ENCODE measurements at regions not wholly inside any gene's neighbourhood (a gene's known extent, or its start where the extent isn't known, plus 50 kb on each side); places are given as distances from the start of the nearest gene placed in this dataset.
"Not testable (repeated sequence)": the region's sequence is repeated elsewhere in the genome, so short reads cannot be mapped to it uniquely, and the experiment has no call there.

DNA sequence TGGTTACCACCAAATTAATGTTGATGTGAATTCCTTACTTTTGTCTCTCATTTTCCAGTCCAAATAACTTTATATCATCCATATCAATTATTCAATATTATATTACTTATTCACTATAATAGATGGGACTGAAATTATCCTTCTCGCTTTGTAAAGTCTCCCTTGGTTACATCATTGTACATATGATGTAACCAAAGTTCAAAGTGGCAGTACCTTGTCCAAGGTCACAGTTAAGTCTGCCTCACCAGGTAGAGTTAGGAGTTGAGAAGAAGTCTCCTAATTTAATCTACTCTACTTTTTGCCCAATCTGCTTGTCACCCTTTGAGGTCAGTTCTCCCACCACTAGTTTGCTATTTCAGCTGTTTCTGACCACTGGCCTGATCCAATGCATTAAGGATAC lies 83.7 kb upstream of the CLINT1 start:
- DNase-seq (ENCODE audit: low read depth), result no peak

DNA sequence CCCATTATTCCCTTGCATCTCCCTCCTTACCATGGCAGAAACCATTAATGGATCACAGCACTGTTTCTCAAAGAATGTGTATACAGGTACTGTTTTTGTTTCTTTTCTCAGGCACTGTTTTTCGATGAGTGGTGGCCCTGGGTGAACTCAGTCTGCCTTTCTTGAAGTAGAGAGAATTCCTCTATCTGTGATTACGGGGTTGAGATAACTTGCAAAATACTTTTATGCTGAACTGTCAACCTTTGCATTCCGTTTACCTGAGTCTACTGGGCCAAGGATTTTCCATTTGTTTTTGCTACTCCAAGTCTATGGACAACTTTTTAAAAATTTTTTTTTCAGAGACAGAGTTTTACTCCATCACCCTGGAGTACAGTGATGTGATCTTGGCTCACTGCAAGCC lies 82.7 kb upstream of the CLINT1 start:
- no peak for DNase-seq (ENCODE audit: low read depth)

DNA sequence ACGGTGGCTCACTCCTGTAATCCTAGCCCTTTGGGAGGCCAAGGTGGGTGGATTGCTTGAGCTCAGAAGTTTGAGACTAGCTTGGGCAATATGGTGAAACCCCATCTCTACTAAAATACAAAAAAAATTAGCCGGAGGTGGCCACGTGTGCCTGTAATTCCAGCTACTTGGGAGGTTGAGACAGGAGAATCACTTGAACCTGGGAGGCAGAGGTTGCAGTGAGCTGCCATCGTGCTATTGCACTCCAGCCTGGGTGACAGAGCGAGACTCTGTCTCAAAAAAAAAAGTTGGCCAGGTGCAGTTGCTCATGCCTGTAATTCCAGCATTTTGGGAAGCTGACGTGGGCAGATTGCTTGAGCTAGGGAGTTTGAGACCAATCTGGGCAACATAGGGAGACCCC lies 79.2 kb upstream of the CLINT1 start:
- DNase-seq (ENCODE audit: low read depth), result not testable (repeated sequence)

DNA sequence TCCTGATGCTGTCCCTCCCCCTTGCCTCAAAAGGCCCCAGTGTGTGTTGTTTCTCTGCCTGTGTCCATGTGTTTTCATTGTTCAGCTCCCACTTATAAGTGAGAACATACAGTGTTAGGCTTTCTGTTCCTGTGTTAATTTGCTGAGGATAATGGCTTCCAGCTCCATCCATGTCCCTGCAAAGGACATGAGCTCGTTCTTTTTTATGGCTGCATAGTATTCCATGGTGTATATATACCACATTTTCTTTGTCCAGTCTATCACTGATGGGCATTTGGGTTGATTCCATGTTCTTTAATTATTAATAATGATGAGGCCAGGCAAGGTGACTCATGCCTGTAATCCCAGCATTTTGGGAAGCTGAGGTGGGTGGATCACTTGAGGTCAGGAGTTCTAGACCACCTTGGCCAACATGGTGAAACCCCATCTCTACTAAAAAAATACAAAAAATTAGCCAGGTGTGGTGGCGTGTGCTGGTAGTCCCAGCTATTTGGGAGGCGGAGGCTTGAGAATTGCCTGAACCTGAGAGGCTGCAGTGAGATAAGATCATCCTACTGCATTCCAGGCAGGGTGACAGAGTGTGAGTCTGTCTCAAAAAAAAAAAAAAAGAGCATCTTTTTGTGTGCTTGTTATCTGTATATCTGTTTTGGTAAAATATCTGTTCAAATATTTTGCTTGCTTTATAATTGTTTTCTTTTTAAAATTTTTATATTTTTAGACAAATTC lies 78.0 kb upstream of the CLINT1 start:
- not testable (repeated sequence) for DNase-seq (ENCODE audit: low read depth)

DNA sequence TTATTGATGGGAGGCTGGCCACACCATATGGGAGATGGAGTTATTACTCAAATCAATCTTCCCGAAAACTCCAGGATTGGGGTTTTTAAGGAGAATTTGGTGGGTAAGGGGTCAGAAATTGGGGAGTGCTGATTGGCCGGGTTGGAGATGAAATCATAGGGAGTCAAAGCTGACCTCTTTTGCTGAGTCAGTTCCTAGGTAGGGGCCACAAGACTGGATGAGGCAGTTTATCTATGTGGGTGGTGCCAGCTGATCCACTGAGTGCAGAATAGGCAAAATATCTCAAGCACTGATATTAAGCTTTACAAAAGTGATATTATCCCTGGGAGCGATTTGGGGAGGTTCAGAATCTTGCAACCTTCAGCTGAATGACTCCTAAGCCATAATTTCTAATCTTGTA lies 75.7 kb upstream of the CLINT1 start:
- no peak for DNase-seq (ENCODE audit: low read depth)

DNA sequence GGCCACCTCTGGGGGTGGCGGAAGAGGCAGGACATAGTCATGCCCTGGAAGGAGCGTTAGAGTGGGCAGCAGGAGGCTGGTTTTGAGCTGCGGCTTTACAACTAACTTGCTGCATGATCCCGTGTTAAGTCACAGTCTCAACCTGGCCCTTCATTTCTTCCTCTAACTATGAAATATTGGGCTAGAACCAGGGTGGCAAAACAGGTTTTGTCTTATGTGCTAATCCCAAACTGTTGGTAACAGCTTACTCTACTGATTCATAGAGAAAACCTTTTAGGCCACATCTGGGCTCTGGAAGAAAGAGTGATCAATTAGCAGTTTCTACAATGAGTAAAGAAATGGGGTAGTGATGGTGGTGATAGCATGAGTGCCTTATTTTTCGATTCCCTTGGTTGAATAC lies 74.1 kb upstream of the CLINT1 start:
- DNase-seq (ENCODE audit: low read depth), result no peak

DNA sequence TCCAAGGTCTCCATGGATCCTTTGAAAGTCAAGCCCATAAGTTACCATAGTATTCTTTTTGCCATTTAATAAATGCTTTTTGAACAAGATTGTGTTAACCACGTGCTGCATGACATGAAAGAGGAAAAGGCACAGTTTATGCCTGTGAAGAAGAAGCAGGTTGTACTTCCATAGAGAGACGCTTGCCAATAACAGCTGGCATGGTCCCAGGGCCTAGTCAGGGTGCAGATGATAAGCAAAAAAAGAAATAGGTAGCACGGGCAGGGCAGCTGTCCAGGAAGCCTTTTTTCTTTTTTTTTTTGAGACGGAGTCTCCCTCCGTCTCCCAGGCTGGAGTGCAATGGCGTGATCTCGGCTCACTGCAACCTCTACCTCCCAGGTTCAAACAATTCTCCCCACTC lies 71.8 kb upstream of the CLINT1 start:
- DNase-seq (ENCODE audit: low read depth), result no peak

DNA sequence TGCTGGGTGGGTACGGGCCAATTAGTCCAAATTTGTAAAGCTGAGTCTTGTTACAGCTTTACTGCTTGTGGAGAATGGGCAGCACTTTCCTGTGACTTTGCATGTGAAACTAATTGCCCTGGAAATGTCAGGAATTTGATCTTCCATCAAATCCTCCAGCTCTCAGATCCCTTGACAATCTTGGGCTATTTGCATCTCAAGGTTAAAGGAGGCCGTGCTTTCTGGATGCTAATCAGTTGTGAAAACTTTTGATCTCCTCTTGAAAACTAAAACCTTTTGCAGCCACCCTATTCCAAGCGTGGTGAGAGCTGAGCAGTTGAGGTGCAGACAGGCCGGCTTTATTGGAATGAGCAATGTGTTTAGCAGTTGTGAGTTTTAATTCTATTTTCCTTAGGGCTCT lies 68.0 kb upstream of the CLINT1 start:
- no peak for DNase-seq (ENCODE audit: low read depth)

DNA sequence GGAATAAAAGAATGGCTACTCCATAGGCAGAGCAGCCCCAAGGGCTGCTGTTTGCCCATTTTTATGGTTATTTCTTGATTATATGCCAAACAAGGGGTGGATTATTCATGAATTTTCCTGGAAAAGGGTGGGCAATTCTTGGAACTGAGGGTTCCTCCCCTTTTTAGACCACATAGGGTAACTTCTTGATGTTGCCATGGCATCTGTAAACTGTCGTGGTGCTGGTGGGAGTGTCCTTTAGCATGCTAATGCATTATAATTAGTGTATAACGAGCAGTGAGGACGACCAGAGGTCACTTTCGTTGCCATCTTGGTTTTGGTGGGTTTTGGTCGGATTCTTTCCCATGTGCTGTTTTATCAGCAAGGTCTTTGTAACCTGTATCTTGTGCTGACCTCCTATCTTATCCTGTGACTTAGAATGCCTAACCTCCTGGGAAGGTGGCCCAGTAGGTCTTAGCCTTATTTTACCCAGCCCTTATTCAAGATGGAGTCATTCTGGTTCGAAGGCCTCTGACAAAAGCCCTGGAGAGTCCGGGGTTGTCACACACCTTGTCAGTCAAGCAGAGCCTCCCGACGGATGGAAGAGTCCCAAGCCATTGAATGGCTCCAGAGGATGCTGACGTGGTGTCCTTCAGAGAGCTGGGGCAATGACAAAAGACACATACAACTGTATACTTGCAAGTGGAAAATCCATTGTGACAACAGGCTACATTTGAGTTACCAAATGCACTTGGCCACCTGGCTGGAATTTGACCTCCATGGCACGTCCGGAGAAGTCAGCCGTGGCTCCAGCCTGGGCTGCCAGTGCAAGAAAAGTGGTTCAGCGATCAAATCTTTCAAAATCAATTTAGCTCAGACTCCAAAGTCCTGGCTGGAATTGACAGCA lies 67.1 kb upstream of the CLINT1 start:
- DNase-seq (ENCODE audit: low read depth), result no peak

DNA sequence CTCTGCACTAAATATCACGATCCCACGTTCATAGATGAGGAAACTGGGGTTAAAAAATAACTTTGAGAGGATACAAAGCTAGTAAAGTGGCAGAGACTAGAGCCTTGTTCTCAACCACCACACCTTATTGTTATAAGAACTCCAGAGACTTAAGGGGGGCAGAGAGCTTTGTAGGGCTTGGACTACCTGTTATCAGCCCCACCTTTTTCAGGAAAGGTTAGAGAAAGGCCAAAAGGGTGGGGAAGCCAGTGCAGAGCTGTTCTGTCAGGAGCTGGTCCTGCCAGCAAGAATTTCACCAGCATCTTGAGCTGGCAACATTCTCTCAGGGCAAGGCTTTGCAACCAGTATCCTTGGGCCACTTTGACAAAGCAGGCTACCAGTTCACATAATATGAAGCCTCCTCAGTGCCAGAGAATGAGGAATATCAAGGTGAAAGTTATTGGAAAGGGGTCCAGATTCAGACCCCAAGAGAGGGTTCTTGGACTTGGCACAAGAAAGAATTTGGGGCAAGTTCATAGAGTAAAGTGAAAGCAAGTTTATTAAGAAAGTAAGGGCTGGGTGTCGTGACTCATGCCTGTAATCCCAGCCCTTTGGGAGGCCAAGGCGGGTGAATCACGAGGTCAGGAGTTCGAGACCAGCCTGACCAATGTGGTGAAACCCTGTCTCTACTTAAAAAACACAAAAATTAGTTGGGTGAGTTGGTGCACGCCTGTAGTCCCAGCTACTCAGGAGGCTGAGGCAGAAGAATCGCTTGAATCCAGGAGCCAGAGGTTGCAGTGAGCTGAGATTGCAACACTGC lies 66.2 kb upstream of the CLINT1 start:
- DNase-seq (ENCODE audit: low read depth), result no peak

DNA sequence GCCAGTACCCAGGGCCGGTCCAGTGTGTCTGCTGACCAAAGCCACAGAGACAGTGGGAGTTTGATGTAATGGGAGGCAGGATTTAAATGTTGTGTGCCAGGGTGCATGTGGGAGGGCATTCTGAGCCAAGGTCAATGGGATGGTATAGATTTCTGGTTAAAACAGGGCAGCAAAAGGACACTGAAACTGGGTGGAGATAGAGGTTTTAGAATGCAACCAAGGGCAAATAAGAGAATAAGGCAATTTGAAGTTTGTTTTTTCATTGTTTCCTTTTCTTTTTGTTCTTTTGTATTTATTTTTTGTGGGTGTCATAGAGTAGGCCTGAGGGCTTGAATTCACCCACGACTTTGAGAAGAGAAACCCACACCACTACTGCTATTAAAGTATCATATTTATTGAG lies 65.5 kb upstream of the CLINT1 start:
- DNase-seq (ENCODE audit: low read depth), result no peak

DNA sequence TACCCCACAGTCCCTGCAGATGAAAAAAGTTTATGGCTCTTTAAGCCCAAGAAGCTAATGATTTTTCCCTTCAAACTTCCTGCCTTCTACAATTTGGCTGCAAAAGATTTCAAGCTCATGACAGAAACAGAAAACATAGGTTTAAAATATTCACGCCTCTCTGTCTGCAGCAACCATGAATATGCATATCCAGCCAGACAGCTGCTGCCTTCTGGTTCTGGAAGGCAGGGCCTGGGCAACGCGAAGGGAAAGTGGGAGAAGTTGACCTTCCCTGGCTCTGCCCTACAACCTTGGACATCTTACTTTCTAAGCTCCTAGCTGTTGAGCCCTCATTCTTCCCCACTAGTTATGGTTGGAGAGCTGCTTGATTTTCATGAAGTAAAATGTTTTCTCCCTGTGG lies 64.8 kb upstream of the CLINT1 start:
- DNase-seq (ENCODE audit: low read depth), result no peak

DNA sequence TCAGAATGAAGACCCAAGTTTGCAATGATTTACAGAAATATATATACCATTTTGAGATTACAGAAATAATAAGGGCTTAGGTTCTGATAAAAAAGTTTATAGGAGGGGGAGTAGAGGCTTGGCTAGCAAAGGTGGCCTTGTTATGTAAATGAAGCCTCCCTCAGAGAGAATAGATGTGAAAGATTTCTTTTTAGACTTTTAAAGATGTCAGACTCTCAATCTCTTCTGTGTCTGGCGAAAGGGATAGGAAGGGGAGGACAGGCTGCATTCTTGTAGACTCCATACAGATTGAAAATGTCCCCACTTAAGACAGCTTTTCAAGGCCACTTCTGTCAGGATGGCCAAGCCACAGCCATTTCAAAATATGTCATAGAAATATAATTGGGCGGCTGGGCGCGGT lies 63.1 kb upstream of the CLINT1 start:
- DNase-seq (ENCODE audit: low read depth), result no peak

DNA sequence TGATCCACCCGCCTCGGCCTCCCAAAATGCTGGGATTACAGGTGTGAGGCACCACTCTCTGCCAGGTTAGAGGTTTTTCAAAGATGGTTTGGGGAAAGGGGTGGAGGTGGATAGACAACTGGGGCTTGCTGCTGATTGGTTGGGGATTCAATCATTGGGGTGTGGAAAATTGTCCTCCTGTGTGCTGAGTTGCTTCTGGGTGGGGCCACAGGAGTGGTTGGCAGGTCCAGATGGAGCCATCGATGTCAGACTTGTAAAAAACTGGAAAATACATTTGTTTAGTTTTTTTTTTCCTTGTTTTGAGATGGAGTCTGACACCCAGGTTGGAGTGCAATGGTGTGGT lies 61.9 kb upstream of the CLINT1 start:
- no peak for DNase-seq (ENCODE audit: low read depth)

DNA sequence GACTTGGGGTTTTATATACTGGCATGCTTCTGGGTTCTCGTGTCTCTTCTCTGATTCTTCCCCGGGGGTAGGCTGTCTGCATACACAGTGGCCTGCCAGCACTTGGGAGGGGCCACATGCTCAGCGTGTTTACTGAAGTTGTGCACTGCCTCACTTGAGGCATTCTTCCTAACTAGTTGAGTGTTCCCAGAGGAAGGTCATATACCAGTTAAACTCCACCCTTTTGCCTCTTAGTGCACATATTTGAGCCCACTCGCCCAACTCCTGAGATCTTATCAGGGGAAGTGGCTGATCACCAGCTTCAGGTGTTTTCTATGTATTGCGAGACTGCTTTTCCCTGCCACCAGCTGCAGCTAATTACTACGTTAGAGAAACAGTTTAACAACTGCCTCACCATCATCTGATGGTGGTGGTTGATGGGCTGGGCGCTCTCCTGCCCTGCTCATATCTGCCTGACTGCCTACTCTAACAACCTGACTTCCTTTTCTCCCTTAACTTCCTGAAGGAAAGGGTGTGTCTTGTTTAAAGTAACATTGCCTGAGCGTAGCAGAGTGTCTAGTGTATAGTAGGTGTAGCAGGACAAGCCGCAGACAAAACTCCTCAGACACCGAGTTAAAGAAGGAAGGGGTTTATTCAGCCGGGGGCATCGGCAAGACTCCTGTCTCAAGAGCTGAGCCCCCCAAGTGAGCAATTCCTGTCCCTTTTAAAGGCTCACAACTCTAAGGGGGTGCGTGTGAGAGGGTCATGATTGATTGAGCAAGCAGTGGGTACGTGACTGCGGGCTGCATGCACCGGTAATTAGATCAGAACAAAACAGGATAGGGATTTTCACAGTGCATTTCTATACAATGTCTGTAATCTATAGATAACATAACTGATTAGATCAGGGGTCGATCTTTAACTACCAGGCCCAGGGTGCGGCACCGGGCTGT lies 60.1 kb upstream of the CLINT1 start:
- no peak for DNase-seq (ENCODE audit: low read depth)

DNA sequence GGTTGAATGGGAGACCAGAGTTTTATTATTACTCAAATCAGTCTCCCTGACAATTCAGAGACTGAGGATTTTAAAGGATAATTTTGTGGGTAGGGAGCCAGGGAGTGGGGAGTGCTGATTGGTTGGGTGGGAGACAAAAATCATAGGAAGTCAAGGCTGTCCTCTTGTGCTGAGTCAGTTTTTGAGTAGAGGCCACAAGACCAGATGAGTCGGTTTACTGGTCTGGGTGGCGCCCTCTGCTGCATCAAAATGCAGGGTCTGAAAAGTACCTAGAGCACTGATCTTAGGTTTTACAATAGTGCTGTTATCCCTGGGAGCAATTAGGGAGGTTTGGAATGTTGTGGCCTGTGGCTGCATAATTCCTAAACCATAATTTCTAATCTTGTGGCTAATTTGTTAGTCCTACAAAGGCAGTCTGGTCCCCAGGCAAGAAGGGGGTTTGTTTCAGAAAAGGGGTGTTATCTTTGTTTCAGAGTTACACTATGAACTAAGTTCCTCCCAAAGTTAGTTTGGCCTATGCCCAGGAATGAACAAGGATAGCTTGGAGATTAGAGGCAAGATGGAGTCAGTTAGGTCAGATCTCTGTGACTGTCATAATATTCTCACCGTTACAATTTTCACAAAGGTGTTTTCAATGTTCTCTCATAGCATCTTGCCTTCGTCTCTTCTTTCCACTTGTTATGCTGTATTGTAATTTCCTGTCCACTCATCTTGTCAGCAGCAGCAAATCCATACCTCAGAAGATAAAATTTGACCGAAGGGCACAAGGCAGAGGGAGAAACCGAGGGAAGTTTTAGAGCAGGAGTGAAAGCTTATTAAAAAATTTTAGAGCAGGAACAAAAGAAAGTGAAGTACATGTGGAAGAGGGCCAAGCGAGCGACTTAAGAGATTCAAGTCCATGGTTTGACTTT lies 59.2 kb upstream of the CLINT1 start:
- DNase-seq (ENCODE audit: low read depth), result peak; percentile 54

DNA sequence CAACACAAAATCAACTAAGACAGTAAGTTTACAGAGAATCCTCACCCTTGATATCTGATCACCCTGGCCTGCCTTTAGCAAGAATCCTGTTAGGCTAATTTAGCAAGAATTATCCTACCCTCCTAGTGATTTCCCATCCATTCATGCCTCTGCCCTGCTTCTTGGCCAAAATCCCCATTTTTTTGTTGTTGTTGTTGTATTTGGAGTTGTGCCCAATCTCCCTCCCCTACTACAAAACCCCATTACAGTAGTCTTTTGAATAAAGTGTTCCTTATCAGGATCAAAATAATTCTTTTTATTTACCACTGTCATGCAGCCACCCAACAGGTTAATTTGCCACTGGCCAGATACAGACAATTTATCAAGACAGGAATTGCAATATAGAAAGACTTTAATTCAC lies 58.5 kb upstream of the CLINT1 start:
- no peak for DNase-seq (ENCODE audit: low read depth)

DNA sequence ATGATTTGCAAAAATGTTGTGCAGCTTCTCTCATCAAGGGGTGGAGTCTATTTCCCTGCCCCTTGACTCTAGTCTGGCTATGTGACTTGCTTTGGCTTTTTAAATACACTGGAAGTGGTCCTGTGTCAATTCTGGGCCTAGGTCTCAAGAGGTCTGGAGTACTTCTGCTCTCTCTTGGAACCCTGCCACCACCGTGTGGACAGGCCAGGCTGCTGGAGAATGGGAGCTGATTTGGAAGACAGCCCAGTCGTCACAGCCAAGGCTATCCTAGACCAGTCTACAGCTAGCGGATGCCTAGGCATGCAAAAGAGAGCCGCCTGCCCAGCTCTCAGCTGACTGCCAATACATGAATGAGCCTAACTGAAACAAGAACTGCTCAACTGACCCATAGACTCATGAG lies 56.7 kb upstream of the CLINT1 start:
- no peak for DNase-seq (ENCODE audit: low read depth)

DNA sequence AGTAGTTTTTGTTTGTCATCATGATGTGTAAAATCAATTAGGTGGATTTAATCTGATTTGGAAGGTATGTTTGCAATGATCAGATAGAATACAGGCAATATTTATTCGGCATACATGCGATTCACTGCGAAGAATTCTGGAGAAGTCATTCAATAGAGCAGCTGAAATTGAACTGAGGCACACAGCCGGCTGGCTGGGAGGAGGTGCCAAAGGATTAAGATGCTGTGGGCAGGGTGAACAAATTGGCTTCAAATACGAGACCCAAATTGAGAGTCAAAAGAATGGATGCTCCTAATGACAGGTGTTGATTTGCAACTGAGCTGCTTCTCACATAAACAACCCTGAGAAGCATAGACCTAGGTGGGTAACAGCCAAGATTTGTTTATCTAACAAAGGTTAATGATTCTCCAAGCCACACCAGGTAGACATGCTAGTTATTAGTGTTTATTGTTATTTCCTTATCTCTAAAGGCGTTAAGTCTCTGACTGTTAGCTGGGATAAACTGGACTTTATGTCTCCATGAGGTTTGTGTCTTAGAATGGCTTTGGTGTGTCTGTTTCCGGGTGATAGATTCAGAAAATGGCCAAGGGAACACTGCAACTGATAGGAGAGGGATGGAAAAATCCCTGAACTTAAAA lies 55.3 kb upstream of the CLINT1 start:
- DNase-seq (ENCODE audit: low read depth), result no peak

DNA sequence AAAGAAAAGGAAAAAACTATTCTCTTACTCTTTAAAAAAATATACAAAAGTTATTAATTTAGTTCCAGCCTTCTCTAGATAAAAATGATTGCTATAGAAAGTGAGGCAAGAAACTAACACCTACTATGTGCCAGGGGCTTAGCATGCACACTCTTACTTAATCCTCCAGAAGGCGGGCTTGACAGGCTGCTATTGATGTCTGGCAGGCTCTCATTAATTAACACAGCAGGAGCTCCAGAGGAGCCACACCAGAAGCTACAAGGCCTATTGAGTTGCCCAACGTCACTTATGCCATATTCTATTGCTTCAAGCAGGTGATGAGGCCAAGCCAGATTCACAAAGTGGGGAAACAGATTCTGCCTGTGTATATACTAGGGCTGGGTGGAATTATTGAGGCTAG lies 54.6 kb upstream of the CLINT1 start:
- DNase-seq (ENCODE audit: low read depth), result no peak
